ENCODE measurements at regions not wholly inside any gene's neighbourhood (a gene's known extent, or its start where the extent isn't known, plus 50 kb on each side); places are given as distances from the start of the nearest gene placed in this dataset.
"Not testable (repeated sequence)": the region's sequence is repeated elsewhere in the genome, so short reads cannot be mapped to it uniquely, and the experiment has no call there.

- TF ChIP-seq POLR2AphosphoS5, POLR2A, CTCF (IDR thresholded peaks at IDR 0.05): not testable (repeated sequence)
Observed at GRCh38 chr7:113496586-113496985, 378.2 kb upstream of the SMIM30 start.

All from breast epithelium (tissue), 3 donors.